Epithelial cell of esophagus (primary cell): ENCODE measurements at regions not wholly inside any gene's neighbourhood (a gene's known extent, or its start where the extent isn't known, plus 50 kb on each side); places are given as distances from the start of the nearest gene placed in this dataset.

Experiments used
- DNase-seq: peaks from one replicate; pipeline ENCODE4 v3.0.0; 2010; ENCODE audit warnings: low read depth
- H3K4me3 ChIP-seq: 2 replicates; pipeline ENCODE4 v1.5.1; 2011; ENCODE audit warnings: mild to moderate bottlenecking, low read length, control low read depth
- TF ChIP-seq, protein P1 (sequence below): IDR thresholded peaks from 2 replicates; pipeline ENCODE4 v1.5.1; 2011; ENCODE audit warnings: low read depth, mild to moderate bottlenecking, low read length, control low read depth, inconsistent platforms; ENCODE audit not compliant: insufficient read depth; ENCODE audit errors: missing control alignments

- no peak overlapping the region for H3K4me3 ChIP-seq
- TF ChIP-seq, protein P1, sequence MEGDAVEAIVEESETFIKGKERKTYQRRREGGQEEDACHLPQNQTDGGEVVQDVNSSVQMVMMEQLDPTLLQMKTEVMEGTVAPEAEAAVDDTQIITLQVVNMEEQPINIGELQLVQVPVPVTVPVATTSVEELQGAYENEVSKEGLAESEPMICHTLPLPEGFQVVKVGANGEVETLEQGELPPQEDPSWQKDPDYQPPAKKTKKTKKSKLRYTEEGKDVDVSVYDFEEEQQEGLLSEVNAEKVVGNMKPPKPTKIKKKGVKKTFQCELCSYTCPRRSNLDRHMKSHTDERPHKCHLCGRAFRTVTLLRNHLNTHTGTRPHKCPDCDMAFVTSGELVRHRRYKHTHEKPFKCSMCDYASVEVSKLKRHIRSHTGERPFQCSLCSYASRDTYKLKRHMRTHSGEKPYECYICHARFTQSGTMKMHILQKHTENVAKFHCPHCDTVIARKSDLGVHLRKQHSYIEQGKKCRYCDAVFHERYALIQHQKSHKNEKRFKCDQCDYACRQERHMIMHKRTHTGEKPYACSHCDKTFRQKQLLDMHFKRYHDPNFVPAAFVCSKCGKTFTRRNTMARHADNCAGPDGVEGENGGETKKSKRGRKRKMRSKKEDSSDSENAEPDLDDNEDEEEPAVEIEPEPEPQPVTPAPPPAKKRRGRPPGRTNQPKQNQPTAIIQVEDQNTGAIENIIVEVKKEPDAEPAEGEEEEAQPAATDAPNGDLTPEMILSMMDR: no peak
- no peak for DNase-seq
These were observed 238.9 kb upstream of the LMO3 start for GRCh38 chr12:16844875-16845274.

- TF ChIP-seq, protein P1: no peak
- no peak for DNase-seq
- H3K4me3 ChIP-seq: no peak overlapping the region
These were observed 227.5 kb upstream of the LMO3 start for GRCh38 chr12:16833376-16834015.

GRCh38 chr12:16828891-16829290 lies 222.9 kb upstream of the LMO3 start:
- H3K4me3 ChIP-seq: no peak overlapping the region
- TF ChIP-seq, protein P1: no peak
- no peak for DNase-seq

- TF ChIP-seq, protein P1: no peak
- no peak overlapping the region for H3K4me3 ChIP-seq
- no peak for DNase-seq
These were observed 201.8 kb upstream of the LMO3 start for GRCh38 chr12:16807731-16808130.

DNA sequence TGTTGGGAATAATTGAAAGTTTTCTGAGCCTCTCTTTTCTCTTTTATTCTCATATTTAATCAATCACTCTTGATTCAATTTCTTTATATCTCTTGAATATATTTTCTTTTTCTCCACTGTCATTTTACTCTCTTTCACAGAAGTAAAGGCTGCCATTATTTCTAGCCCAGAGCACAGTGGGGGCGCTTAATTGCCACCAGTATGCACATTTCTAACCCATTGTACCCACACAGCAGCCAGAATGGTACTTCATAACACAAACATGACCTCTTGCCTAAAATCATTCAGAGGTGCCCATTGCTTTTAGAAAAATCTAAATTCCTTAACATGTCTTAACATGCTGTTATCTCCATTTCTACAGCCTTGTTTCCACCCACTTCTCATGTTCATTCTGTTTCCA lies 190.2 kb upstream of the LMO3 start:
- TF ChIP-seq, protein P1: no peak
- H3K4me3 ChIP-seq: no peak overlapping the region
- DNase-seq: peak; percentile 18

- TF ChIP-seq, protein P1: no peak
- DNase-seq: peak; percentile 5
- no peak overlapping the region for H3K4me3 ChIP-seq
These were observed 183.3 kb upstream of the LMO3 start for GRCh38 chr12:16789204-16789790.
